Esophagus muscularis mucosa (tissue), 4 donors: ENCODE measurements at regions not wholly inside any gene's neighbourhood (a gene's known extent, or its start where the extent isn't known, plus 50 kb on each side); places are given as distances from the start of the nearest gene placed in this dataset.

Source experiments
- DNase-seq: peaks from one replicate; pipeline ENCODE4 v3.0.0-alpha.2; 2017; ENCODE audit errors: extremely low spot score
- H3K27ac ChIP-seq, 4 donors: fragments of 200-600 bp; sonication (generic); replicated peaks in 1 of 4; 1 replicate in 3 of 4; 2 replicates in 1 of 4; pipeline ENCODE4 v1.5.1; 2016 to 2019; ENCODE audit warnings: mild to moderate bottlenecking in 1 of 4
- H3K27me3 ChIP-seq, 4 donors: fragments of 200-600 bp; sonication (generic); one replicate each; pipeline versions ENCODE4 v1.5.1 to v1.6.0; 2016 to 2019
- H3K36me3 ChIP-seq, 4 donors: fragments of 200-600 bp; sonication (generic); one replicate each; pipeline ENCODE4 v1.5.1; 2016 to 2019
- H3K4me1 ChIP-seq, 4 donors: fragments of 200-600 bp; sonication (generic); one replicate each; pipeline ENCODE4 v1.5.1; 2016 to 2019
- H3K4me3 ChIP-seq, 4 donors: fragments of 200-600 bp; sonication (generic); 1 replicate in 2 of 4; 2 replicates in 2 of 4; pipeline ENCODE4 v1.5.1; 2016 to 2019; ENCODE audit warnings: mild to moderate bottlenecking in 4 of 4, moderate library complexity in 1 of 4
- H3K9me3 ChIP-seq, 4 donors: fragments of 200-600 bp; sonication (generic); 1 replicate in 3 of 4; 2 replicates in 1 of 4; pipeline ENCODE4 v1.5.1; 2016 to 2019
- EP300 ChIP-seq: sonication (generic); formaldehyde crosslinking; IDR thresholded peaks from one replicate; pipeline ENCODE4 v1.6.1; 2017; ENCODE audit warnings: antibody characterized with exemption
- POLR2A ChIP-seq: fragments of 450-650 bp; IDR thresholded peaks from one replicate; pipeline ENCODE4 v1.6.1; 2017; ENCODE audit warnings: antibody characterized with exemption, moderate library complexity, mild to moderate bottlenecking, low read depth
- POLR2AphosphoS5 ChIP-seq, 2 donors: sonication (generic); formaldehyde crosslinking; IDR thresholded peaks; one replicate each; pipeline ENCODE4 v1.6.1; 2017; ENCODE audit warnings: antibody characterized with exemption in 2 of 2
- WGBS: methylation state at CpG from one replicate; pipeline ENCODE4 v1.1.5; 2018; 5-methylcytosine and 5-hydroxymethylcytosine counted together
- intact Hi-C: fragments of 100-400 bp; cut with DNase I; formaldehyde crosslinking; loops from one replicate; pipeline ENCODE4 v1.15.1; 2023
- TF ChIP-seq, protein P1 (sequence below), 3 experiments: fragments of 200-600 bp in 2 of 3; fragments of 450-650 bp in 1 of 3; sonication (generic) in 2 of 3; IDR thresholded peaks; one replicate each; pipeline ENCODE4 v1.5.1; 2017 to 2019; ENCODE audit warnings: antibody characterized with exemption in 3 of 3, mild to moderate bottlenecking in 2 of 3, moderate library complexity in 1 of 3

- H3K4me3 ChIP-seq: no peak overlapping the region
- H3K27ac ChIP-seq: no peak overlapping the region
- intact Hi-C loops: no loop called here
- 82% methylated on average over 6 of the region's 9 CpGs for WGBS
- H3K27me3 ChIP-seq: no peaks in the 10 kb centered on the region
- no peaks in the 10 kb centered on the region for H3K9me3 ChIP-seq
- DNase-seq: no peak
- no peaks in the 10 kb centered on the region for H3K36me3 ChIP-seq
- H3K4me1 ChIP-seq: peaks cover 5 to 48% (median 37%) of the 10 kb centered on the region in 4 donors
- TF ChIP-seq EP300 (no peak), POLR2A (no peak), POLR2AphosphoS5 (IDR thresholded peaks at IDR 0.05) (no peak)
- TF ChIP-seq, protein P1, sequence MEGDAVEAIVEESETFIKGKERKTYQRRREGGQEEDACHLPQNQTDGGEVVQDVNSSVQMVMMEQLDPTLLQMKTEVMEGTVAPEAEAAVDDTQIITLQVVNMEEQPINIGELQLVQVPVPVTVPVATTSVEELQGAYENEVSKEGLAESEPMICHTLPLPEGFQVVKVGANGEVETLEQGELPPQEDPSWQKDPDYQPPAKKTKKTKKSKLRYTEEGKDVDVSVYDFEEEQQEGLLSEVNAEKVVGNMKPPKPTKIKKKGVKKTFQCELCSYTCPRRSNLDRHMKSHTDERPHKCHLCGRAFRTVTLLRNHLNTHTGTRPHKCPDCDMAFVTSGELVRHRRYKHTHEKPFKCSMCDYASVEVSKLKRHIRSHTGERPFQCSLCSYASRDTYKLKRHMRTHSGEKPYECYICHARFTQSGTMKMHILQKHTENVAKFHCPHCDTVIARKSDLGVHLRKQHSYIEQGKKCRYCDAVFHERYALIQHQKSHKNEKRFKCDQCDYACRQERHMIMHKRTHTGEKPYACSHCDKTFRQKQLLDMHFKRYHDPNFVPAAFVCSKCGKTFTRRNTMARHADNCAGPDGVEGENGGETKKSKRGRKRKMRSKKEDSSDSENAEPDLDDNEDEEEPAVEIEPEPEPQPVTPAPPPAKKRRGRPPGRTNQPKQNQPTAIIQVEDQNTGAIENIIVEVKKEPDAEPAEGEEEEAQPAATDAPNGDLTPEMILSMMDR (IDR thresholded peaks at IDR 0.05): no peak
Observed at GRCh38 chr2:217636991-217637561, 365.7 kb downstream of the TNS1 start.

- no peak overlapping the region for H3K4me3 ChIP-seq
- H3K27ac ChIP-seq: no peak overlapping the region
- H3K36me3 ChIP-seq: no peaks in the 10 kb centered on the region
- intact Hi-C loops: no loop called here
- WGBS: 88% methylated on average over 5 of the region's 5 CpGs
- no peak for TF ChIP-seq EP300
- TF ChIP-seq POLR2A: no peak
- no peak for TF ChIP-seq POLR2AphosphoS5 (IDR thresholded peaks at IDR 0.05)
- TF ChIP-seq, protein P1 (IDR thresholded peaks at IDR 0.05): no peak
- no peaks in the 10 kb centered on the region for H3K27me3 ChIP-seq
- no peaks in the 10 kb centered on the region for H3K9me3 ChIP-seq
- H3K4me1 ChIP-seq: peaks cover 5 to 51% (median 37%) of the 10 kb centered on the region in 4 donors
- no peak for DNase-seq
Observed at GRCh38 chr2:217636578-217636977, 366.2 kb downstream of the TNS1 start.

GRCh38 chr2:217634871-217635270 lies 367.9 kb downstream of the TNS1 start:
- H3K4me1 ChIP-seq: peaks cover 5 to 47% (median 40%) of the 10 kb centered on the region in 4 donors
- no peak overlapping the region for H3K27ac ChIP-seq
- TF ChIP-seq POLR2A: no peak
- TF ChIP-seq EP300: no peak
- H3K36me3 ChIP-seq: no peaks in the 10 kb centered on the region
- WGBS: 73% methylated on average over 1 of the region's 1 CpG
- no peak for DNase-seq
- intact Hi-C loops: no loop called here
- H3K27me3 ChIP-seq: no peaks in the 10 kb centered on the region
- H3K4me3 ChIP-seq: no peak overlapping the region
- no peaks in the 10 kb centered on the region for H3K9me3 ChIP-seq

GRCh38 chr2:217632043-217632442 lies 370.8 kb downstream of the TNS1 start:
- no peaks in the 10 kb centered on the region for H3K9me3 ChIP-seq
- intact Hi-C loops: no loop called here
- TF ChIP-seq EP300 (no peak), POLR2AphosphoS5 (IDR thresholded peaks at IDR 0.05) (peak in 1 of 2 donors; percentile 70)
- no peaks in the 10 kb centered on the region for H3K36me3 ChIP-seq
- H3K27me3 ChIP-seq: no peaks in the 10 kb centered on the region
- peak overlapping the region in 3 of 4 donors; percentile 1 to 50 (median 18) for H3K27ac ChIP-seq
- 75% methylated on average over 1 of the region's 1 CpG for WGBS
- DNase-seq: no peak
- no peak overlapping the region for H3K4me3 ChIP-seq
- H3K4me1 ChIP-seq: peaks cover 11 to 67% (median 58%) of the 10 kb centered on the region in 4 donors

DNA sequence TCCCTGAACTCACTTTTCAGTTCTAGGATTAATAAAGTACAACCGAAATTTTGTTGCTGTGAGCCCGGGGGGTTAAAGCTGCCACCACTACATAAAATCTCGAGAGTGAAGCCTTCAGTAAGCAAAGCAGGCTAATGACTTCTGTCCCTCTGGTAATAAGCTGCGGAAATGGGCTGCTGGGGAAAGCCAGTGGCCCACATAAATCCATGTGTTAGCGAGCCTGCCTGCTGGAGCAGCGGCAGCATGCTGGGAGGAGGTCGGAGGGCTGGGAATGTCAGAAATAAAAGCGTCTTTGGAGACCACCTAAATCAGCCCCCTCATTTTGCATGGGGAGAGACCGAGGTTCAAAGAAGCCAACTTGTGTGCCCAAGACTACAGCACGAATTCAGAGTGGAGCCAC lies 371.7 kb downstream of the TNS1 start:
- intact Hi-C loops: no loop called here
- peak overlapping the region in 1 of 4 donors; percentile 50 for H3K27ac ChIP-seq
- peaks cover 9 to 72% (median 60%) of the 10 kb centered on the region in 4 donors for H3K4me1 ChIP-seq

More for the DNA sequence above, 371.7 kb downstream of the TNS1 start:
- no peak for DNase-seq
- Histone ChIP-seq H3K27me3 (no peaks in the 10 kb centered on the region), H3K36me3 (no peaks in the 10 kb centered on the region), H3K4me3 (no peak overlapping the region), H3K9me3 (no peaks in the 10 kb centered on the region)
- WGBS: 84% methylated on average over 10 of the region's 10 CpGs
- TF ChIP-seq, protein P1 (IDR thresholded peaks at IDR 0.05): no peak
- TF ChIP-seq EP300: no peak
- no peak for TF ChIP-seq POLR2A
- no peak for TF ChIP-seq POLR2AphosphoS5 (IDR thresholded peaks at IDR 0.05)
